ENCODE measurements at regions not wholly inside any gene's neighbourhood (a gene's known extent, or its start where the extent isn't known, plus 50 kb on each side); places are given as distances from the start of the nearest gene placed in this dataset.

DNA sequence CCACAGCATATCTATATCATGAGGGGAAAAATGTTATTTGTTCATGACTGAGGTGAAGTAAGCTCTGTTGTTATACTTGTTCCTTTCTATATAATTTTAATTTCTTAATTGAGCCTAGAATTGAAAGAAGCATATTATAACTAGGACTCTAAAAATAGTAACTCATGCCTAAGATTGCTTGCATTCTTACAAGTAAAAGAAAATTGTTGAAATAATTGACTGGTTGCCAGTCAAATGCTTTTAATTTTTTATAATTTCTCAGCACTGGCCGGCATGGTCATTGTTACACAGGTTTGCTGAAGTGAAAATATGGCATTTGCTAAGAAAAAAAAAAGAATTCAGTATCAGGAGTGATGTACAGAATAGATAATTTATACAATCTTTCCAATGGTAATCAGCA lies 104.8 kb downstream of the GASK1B start:
- Mint-ChIP-seq H3K27me3 (ENCODE audit: unreplicated experiment) (no peaks in the 10 kb centered on the region), H3K36me3 (ENCODE audit: unreplicated experiment) (no peaks in the 10 kb centered on the region), H3K4me1 (ENCODE audit: low read depth, unreplicated experiment) (no peaks in the 10 kb centered on the region), H3K27ac (ENCODE audit: unreplicated experiment) (no peak overlapping the region), H3K9me3 (ENCODE audit: unreplicated experiment) (no peaks in the 10 kb centered on the region), H3K4me3 (ENCODE audit: unreplicated experiment) (no peak overlapping the region)
- no peak for DNase-seq
- TF ChIP-seq, protein P1, sequence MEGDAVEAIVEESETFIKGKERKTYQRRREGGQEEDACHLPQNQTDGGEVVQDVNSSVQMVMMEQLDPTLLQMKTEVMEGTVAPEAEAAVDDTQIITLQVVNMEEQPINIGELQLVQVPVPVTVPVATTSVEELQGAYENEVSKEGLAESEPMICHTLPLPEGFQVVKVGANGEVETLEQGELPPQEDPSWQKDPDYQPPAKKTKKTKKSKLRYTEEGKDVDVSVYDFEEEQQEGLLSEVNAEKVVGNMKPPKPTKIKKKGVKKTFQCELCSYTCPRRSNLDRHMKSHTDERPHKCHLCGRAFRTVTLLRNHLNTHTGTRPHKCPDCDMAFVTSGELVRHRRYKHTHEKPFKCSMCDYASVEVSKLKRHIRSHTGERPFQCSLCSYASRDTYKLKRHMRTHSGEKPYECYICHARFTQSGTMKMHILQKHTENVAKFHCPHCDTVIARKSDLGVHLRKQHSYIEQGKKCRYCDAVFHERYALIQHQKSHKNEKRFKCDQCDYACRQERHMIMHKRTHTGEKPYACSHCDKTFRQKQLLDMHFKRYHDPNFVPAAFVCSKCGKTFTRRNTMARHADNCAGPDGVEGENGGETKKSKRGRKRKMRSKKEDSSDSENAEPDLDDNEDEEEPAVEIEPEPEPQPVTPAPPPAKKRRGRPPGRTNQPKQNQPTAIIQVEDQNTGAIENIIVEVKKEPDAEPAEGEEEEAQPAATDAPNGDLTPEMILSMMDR (IDR thresholded peaks at IDR 0.05; ENCODE audit: partially characterized antibody, unreplicated experiment) = no peak

DNA sequence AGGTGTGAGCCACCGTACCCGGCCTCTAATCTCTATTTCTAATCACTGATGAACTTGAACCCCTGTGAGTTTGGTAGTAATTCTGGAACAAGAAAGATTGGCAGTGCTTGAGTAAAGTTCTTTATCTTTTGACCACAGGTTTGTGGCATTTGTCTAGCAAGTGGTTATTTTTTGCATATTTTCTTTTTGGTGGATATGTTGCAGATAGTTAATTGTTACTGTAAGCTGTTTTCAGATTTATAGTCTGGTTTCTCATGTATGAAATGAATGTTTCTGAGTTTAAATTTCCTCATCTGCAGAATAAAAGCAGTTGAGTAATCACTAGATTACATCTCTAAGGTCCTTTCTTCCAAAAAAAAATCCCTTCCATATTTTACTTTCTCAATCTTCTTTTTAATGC lies 105.2 kb downstream of the GASK1B start:
- H3K9me3 Mint-ChIP-seq (ENCODE audit: unreplicated experiment) = no peaks in the 10 kb centered on the region
- no peak overlapping the region for H3K4me3 Mint-ChIP-seq (ENCODE audit: unreplicated experiment)
- no peak overlapping the region for H3K27ac Mint-ChIP-seq (ENCODE audit: unreplicated experiment)
- H3K27me3 Mint-ChIP-seq (ENCODE audit: unreplicated experiment) = no peaks in the 10 kb centered on the region
- H3K36me3 Mint-ChIP-seq (ENCODE audit: unreplicated experiment) = no peaks in the 10 kb centered on the region
- no peak for DNase-seq
- TF ChIP-seq, protein P1 (IDR thresholded peaks at IDR 0.05; ENCODE audit: partially characterized antibody, unreplicated experiment) = no peak
- H3K4me1 Mint-ChIP-seq (ENCODE audit: low read depth, unreplicated experiment) = no peaks in the 10 kb centered on the region

DNA sequence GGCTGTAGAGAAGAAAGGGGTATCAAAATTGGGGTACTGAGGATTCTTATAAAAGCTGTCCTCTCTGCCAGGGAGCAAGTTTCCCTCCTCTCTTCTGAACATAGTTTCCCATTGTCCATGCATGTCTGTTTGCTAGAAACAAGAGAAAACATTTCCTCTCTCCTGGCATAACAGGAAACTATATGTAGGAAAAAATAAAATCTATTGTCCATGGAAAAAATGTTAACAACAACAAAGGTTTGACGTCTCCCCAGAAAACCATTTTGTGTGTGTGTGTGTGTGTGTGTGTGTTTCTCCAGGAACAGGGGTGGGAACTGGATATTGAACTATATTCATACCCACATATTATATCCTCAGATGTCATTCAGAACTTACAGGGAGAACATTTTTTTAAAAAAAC lies 107.2 kb downstream of the GASK1B start:
- Mint-ChIP-seq H3K4me1 (ENCODE audit: low read depth, unreplicated experiment) (no peaks in the 10 kb centered on the region), H3K9me3 (ENCODE audit: unreplicated experiment) (no peaks in the 10 kb centered on the region), H3K4me3 (ENCODE audit: unreplicated experiment) (no peak overlapping the region), H3K36me3 (ENCODE audit: unreplicated experiment) (no peaks in the 10 kb centered on the region), H3K27me3 (ENCODE audit: unreplicated experiment) (no peaks in the 10 kb centered on the region), H3K27ac (ENCODE audit: unreplicated experiment) (no peak overlapping the region)
- DNase-seq = no peak
- TF ChIP-seq, protein P1 (IDR thresholded peaks at IDR 0.05; ENCODE audit: partially characterized antibody, unreplicated experiment) = no peak

DNA sequence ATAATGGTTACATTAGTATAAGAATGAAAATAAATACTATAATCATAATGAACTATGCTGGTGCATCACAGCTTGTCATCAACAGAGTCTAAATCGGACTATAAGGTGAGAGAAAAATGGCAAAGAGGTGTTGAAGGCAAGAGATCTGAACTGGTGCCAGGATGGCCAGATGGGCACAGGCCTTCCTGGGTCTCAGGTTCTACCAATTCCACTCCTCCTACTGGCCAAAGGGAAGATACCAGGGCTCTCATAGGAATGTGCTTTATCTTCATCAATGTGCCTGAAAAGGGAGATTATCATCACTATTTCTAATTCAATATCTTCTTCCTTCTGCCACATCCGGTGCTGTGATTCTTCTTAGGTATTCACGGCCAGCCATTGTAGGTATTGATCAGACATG lies 107.6 kb downstream of the GASK1B start:
- Mint-ChIP-seq H3K9me3 (ENCODE audit: unreplicated experiment) (no peaks in the 10 kb centered on the region), H3K27me3 (ENCODE audit: unreplicated experiment) (no peaks in the 10 kb centered on the region), H3K4me1 (ENCODE audit: low read depth, unreplicated experiment) (no peaks in the 10 kb centered on the region), H3K4me3 (ENCODE audit: unreplicated experiment) (no peak overlapping the region), H3K36me3 (ENCODE audit: unreplicated experiment) (no peaks in the 10 kb centered on the region), H3K27ac (ENCODE audit: unreplicated experiment) (no peak overlapping the region)
- TF ChIP-seq, protein P1 (IDR thresholded peaks at IDR 0.05; ENCODE audit: partially characterized antibody, unreplicated experiment) = no peak
- no peak for DNase-seq

DNA sequence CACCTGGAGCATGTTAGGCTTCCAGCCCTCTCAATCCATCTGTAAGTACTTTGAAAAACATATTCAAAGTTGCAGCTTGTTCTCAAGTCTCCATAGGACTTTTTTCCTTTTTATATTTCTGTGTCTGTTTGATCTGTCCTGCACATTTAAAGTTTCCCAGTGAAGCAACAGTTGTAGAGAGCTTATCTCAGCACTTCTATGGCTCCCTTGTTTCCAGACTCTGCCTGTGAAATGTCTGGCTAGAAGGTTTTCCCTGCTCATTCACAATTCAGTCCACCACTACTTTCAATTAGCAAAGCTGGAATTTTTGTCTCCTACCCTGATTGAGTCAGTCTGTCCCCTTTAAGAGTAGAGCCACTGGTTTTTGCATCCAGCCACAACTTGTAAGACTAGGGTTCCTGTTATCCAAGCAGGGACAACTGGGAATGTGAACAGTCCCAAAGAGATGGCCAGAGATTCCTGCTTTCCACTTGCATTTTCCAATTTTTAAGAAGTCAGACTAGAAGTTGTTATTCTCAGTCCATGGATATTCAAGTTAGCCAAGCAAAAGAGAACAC lies 116.1 kb downstream of the GASK1B start:
- Mint-ChIP-seq H3K9me3 (ENCODE audit: unreplicated experiment) (no peaks in the 10 kb centered on the region), H3K27me3 (ENCODE audit: unreplicated experiment) (no peaks in the 10 kb centered on the region), H3K4me3 (ENCODE audit: unreplicated experiment) (no peak overlapping the region), H3K4me1 (ENCODE audit: low read depth, unreplicated experiment) (no peaks in the 10 kb centered on the region), H3K36me3 (ENCODE audit: unreplicated experiment) (no peaks in the 10 kb centered on the region), H3K27ac (ENCODE audit: unreplicated experiment) (no peak overlapping the region)
- DNase-seq = no peak
- TF ChIP-seq, protein P1 (IDR thresholded peaks at IDR 0.05; ENCODE audit: partially characterized antibody, unreplicated experiment) = no peak

Data from glutamatergic neuron (in vitro differentiated cells).